HEK293 (cell line): ENCODE measurements at regions not wholly inside any gene's neighbourhood (a gene's known extent, or its start where the extent isn't known, plus 50 kb on each side); places are given as distances from the start of the nearest gene placed in this dataset.

Experiments used
- RBAK ChIP-seq: fragments of 450-650 bp; formaldehyde crosslinking; IDR thresholded peaks from 2 replicates; pipeline ENCODE4 v1.5.1; 2016; ENCODE audit warnings: missing biosample characterization, missing genetic modification characterization
- REPIN1 ChIP-seq: fragments of 450-650 bp; formaldehyde crosslinking; IDR thresholded peaks from 2 replicates; pipeline ENCODE4 v1.5.1; 2017; ENCODE audit warnings: missing biosample characterization, missing genetic modification characterization, low read depth
- SP7 ChIP-seq: fragments of 450-650 bp; formaldehyde crosslinking; IDR thresholded peaks from 2 replicates; pipeline ENCODE4 v1.5.1; 2016; ENCODE audit warnings: missing biosample characterization, missing genetic modification characterization
- ZBTB7A ChIP-seq: fragments of 450-650 bp; formaldehyde crosslinking; IDR thresholded peaks from 2 replicates; pipeline ENCODE4 v1.5.1; 2016; ENCODE audit warnings: low read depth, missing biosample characterization, missing genetic modification characterization
- ZNF138 ChIP-seq: fragments of 450-650 bp; formaldehyde crosslinking; IDR thresholded peaks from 2 replicates; pipeline ENCODE4 v1.5.1; 2016; ENCODE audit warnings: missing biosample characterization, missing genetic modification characterization, borderline replicate concordance
- ZNF274 ChIP-seq, 2 experiments: fragments of 200-500 bp in 1 of 2; fragments of 450-650 bp in 1 of 2; sonication (Bioruptor generic) in 1 of 2; formaldehyde crosslinking in 1 of 2; IDR thresholded peaks; 2 replicates each; pipeline versions ENCODE4 v1.5.1 to v1.6.1; 2014 to 2016; ENCODE audit warnings: borderline replicate concordance in 1 of 2, inconsistent platforms in 1 of 2, low read length in 1 of 2, missing biosample characterization in 1 of 2, missing genetic modification characterization in 1 of 2
- ZNF433 ChIP-seq: fragments of 450-650 bp; formaldehyde crosslinking; IDR thresholded peaks from 2 replicates; pipeline ENCODE4 v1.5.1; 2016; ENCODE audit warnings: missing biosample characterization, missing genetic modification characterization, low read depth
- ZNF521 ChIP-seq: fragments of 450-650 bp; formaldehyde crosslinking; IDR thresholded peaks from 2 replicates; pipeline ENCODE4 v1.5.1; 2017; ENCODE audit warnings: missing biosample characterization, mild to moderate bottlenecking, missing genetic modification characterization
- ZNF548 ChIP-seq: fragments of 450-650 bp; formaldehyde crosslinking; IDR thresholded peaks from 2 replicates; pipeline ENCODE4 v1.5.1; 2016; ENCODE audit warnings: missing biosample characterization, missing genetic modification characterization
- ZNF670 ChIP-seq: fragments of 450-650 bp; formaldehyde crosslinking; IDR thresholded peaks from 2 replicates; pipeline ENCODE4 v1.5.1; 2016; ENCODE audit warnings: missing biosample characterization, missing genetic modification characterization, low read depth
- ZNF747 ChIP-seq: fragments of 450-650 bp; formaldehyde crosslinking; IDR thresholded peaks from 2 replicates; pipeline ENCODE4 v1.5.1; 2016; ENCODE audit warnings: missing biosample characterization, missing genetic modification characterization
- TF ChIP-seq, protein P1 (sequence below): fragments of 450-650 bp; formaldehyde crosslinking; IDR thresholded peaks from 2 replicates; pipeline ENCODE4 v1.5.1; 2016; ENCODE audit warnings: missing biosample characterization, missing genetic modification characterization
- TF ChIP-seq, protein P2 (sequence below): fragments of 450-650 bp; formaldehyde crosslinking; IDR thresholded peaks from 2 replicates; pipeline ENCODE4 v1.5.1; 2016; ENCODE audit warnings: missing biosample characterization, missing genetic modification characterization

DNA sequence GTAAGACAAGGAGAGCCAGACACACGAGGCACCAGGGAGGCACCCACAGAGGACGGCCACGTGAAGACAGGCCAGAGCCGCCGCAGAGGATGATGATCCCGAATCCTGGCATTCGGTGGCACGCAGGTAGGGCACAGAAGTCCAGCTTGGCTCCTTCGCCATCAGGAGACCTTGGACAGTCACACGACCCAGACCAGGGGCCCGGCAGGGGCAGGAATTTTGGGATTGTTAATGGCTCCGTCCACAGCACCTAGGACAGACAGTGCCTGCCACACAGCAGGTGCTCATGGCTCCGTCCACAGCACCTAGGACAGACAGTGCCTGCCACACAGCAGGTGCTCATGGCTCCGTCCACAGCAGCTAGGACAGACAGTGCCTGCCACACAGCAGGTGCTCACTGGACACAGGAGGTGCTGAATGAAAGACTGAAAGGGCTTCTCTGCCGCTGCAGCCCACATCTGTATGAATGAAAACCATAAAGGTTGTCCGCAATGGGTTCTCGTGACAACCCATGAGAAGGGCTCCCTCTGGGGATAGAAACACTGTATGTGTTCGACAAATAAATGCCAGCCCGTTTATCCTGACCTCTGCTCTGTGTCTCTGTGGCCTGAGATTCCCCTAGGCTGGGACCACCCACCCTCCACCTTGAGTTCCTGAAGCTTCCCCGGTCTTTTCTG lies 341.6 kb downstream of the CTTN start:
- TF ChIP-seq, protein P1, sequence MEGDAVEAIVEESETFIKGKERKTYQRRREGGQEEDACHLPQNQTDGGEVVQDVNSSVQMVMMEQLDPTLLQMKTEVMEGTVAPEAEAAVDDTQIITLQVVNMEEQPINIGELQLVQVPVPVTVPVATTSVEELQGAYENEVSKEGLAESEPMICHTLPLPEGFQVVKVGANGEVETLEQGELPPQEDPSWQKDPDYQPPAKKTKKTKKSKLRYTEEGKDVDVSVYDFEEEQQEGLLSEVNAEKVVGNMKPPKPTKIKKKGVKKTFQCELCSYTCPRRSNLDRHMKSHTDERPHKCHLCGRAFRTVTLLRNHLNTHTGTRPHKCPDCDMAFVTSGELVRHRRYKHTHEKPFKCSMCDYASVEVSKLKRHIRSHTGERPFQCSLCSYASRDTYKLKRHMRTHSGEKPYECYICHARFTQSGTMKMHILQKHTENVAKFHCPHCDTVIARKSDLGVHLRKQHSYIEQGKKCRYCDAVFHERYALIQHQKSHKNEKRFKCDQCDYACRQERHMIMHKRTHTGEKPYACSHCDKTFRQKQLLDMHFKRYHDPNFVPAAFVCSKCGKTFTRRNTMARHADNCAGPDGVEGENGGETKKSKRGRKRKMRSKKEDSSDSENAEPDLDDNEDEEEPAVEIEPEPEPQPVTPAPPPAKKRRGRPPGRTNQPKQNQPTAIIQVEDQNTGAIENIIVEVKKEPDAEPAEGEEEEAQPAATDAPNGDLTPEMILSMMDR (tag by site-specific recombination), result no peak
- TF ChIP-seq ZNF274 (IDR thresholded peaks at IDR 0.05; ENCODE audit: low read length) (no peak), ZNF274 (tag by site-specific recombination; IDR thresholded peaks at IDR 0.05; ENCODE audit: borderline replicate concordance) (no peak), ZBTB7A (no peak), ZNF521 (tag by site-specific recombination) (no peak), SP7 (no peak), ZNF747 (no peak), ZNF138 (tag by site-specific recombination) (no peak), ZNF548 (tag by site-specific recombination) (no peak), RBAK (tag by site-specific recombination) (no peak), REPIN1 (tag by site-specific recombination) (no peak), ZNF670 (tag by site-specific recombination) (no peak), ZNF433 (tag by site-specific recombination) (no peak)
- TF ChIP-seq, protein P2, sequence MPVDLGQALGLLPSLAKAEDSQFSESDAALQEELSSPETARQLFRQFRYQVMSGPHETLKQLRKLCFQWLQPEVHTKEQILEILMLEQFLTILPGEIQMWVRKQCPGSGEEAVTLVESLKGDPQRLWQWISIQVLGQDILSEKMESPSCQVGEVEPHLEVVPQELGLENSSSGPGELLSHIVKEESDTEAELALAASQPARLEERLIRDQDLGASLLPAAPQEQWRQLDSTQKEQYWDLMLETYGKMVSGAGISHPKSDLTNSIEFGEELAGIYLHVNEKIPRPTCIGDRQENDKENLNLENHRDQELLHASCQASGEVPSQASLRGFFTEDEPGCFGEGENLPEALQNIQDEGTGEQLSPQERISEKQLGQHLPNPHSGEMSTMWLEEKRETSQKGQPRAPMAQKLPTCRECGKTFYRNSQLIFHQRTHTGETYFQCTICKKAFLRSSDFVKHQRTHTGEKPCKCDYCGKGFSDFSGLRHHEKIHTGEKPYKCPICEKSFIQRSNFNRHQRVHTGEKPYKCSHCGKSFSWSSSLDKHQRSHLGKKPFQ (tag by site-specific recombination), result no peak
